ENCODE measurements at regions not wholly inside any gene's neighbourhood (a gene's known extent, or its start where the extent isn't known, plus 50 kb on each side); places are given as distances from the start of the nearest gene placed in this dataset.

DNA sequence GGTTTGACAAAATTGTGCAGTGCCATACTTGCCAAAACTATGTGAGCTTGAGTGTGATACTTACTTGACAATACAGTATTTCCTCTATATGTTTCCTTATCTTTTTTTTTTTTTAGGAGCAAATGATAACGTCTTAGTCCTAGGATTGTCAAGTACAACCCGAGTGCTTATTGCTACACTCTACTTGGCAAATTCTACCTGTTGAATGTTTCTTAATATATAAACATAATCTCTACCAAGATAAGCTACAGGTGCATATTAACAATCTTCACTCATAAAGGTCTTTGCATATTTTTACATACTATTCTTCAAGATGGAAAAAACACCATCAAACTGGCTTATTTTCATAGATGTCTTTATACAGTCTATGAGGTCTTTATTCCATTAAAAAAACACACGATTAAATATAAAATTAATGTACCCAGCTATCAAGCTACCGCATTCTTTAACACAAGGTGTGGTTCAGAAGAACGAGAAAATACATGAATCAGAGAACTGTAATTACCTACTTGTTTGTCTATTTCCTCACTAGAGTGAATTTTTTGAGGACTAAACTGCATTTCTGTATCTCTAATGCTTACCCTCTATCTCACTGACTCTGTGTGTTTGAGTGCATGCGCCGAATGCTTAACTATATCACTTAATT lies 76.1 kb upstream of the PDSS1 start:
- Histone ChIP-seq H3K4me3 (no peak overlapping the region), H3K9me3 (no peaks in the 10 kb centered on the region), H3K27ac (no peak overlapping the region), H3K36me3 (no peaks in the 10 kb centered on the region), H3K27me3 (peaks cover 0 to 28% (median 4%) of the 10 kb centered on the region in 3 donors), H3K4me1 (peaks cover 0 to 7% (median 2%) of the 10 kb centered on the region in 4 donors)
- WGBS, 2 donors: 57 to 82% methylated on average over 7 of the region's 7 CpGs
- intact Hi-C loops (cut with DNase I): no loop called here
- no peak for DNase-seq
- TF ChIP-seq POLR2AphosphoS5 (IDR thresholded peaks at IDR 0.05) (no peak), EP300 (IDR thresholded peaks at IDR 0.05) (no peak), POLR2A (IDR thresholded peaks at IDR 0.05) (no peak)
- TF ChIP-seq, protein P1, sequence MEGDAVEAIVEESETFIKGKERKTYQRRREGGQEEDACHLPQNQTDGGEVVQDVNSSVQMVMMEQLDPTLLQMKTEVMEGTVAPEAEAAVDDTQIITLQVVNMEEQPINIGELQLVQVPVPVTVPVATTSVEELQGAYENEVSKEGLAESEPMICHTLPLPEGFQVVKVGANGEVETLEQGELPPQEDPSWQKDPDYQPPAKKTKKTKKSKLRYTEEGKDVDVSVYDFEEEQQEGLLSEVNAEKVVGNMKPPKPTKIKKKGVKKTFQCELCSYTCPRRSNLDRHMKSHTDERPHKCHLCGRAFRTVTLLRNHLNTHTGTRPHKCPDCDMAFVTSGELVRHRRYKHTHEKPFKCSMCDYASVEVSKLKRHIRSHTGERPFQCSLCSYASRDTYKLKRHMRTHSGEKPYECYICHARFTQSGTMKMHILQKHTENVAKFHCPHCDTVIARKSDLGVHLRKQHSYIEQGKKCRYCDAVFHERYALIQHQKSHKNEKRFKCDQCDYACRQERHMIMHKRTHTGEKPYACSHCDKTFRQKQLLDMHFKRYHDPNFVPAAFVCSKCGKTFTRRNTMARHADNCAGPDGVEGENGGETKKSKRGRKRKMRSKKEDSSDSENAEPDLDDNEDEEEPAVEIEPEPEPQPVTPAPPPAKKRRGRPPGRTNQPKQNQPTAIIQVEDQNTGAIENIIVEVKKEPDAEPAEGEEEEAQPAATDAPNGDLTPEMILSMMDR (IDR thresholded peaks at IDR 0.05): no peak

DNA sequence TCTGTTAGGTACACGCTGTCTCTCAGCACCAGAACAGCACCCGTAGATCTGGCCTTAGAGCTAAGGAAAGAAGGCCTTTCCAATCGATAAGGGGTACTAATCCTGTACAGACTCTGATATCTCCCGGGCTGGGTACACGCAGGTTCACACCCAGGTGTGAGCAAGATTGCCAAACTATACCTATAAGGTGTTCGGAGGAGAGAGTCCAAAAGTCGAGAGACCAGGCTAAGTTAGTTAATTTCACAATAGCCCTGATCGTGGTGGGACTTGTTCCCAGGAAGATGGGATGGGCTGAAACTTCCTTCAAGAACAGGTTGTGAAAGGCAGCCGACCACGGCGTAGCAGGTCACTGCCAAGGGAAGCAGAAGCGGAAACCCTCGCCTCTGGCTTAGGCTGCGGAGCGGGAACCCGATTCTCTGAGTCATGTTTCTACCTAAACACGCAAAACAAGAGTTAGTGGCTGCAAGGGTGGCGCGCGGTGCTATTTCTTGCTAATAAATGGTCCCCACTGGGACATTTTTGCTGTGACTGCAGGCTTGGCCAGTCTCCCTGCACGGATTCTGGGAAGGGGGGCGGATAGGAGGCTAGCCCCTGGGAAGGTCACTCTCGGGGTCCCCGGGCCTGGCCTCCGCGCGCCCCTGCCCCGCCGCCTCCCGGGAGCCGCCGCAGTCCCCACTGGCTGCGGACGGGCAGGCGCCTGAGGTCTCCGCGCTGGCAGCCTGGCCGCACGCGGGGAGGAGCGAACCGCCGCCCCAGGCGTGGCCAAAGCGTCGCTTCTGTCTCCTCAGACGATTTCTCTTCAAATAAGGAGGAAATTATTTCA lies 75.4 kb upstream of the PDSS1 start:
- intact Hi-C loops (cut with DNase I): no loop called here

DNA sequence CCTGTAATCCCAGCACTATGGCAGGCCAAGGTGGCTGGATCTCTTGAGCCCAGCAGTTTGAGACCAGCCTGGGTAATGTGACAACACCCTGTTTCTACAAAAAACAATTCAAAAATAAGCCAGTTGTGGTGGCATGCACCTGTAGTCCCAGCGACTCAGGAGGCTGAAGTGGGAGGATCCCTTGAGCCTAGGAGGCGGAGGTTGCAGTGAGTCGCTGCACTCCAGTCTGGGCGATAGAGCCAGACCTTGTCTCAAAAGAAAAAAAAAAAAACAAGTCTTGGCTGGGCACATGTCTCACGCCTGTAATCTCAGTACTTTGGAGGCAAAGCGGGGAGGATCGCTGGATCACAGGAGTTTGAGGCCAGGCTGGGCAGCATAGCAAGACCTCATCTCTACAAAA lies 74.6 kb upstream of the PDSS1 start:
- peaks cover 0 to 7% (median 2%) of the 10 kb centered on the region in 4 donors for H3K4me1 ChIP-seq
- H3K27me3 ChIP-seq: peaks cover 0 to 28% (median 4%) of the 10 kb centered on the region in 3 donors
- no peaks in the 10 kb centered on the region for H3K9me3 ChIP-seq
- intact Hi-C loops (cut with DNase I): no loop called here
- H3K36me3 ChIP-seq: no peaks in the 10 kb centered on the region
- no peak for TF ChIP-seq EP300 (IDR thresholded peaks at IDR 0.05)
- TF ChIP-seq, protein P1 (IDR thresholded peaks at IDR 0.05): no peak
- TF ChIP-seq POLR2AphosphoS5 (IDR thresholded peaks at IDR 0.05): no peak
- no peak for TF ChIP-seq POLR2A (IDR thresholded peaks at IDR 0.05)
- no peak overlapping the region for H3K27ac ChIP-seq
- DNase-seq: no peak
- no peak overlapping the region for H3K4me3 ChIP-seq
- 79 to 88% methylated on average over 7 of the region's 7 CpGs for WGBS, 2 donors

More for the DNA sequence above, 75.4 kb upstream of the PDSS1 start:
- Histone ChIP-seq H3K36me3 (no peaks in the 10 kb centered on the region), H3K27me3 (peaks cover 0 to 28% (median 4%) of the 10 kb centered on the region in 3 donors), H3K4me1 (peaks cover 0 to 7% (median 2%) of the 10 kb centered on the region in 4 donors), H3K4me3 (peak overlapping the region in 3 of 4 donors; percentile 3 to 37 (median 35)), H3K27ac (no peak overlapping the region), H3K9me3 (no peaks in the 10 kb centered on the region)
- DNase-seq: peak; percentile 73
- WGBS, 2 donors: 5 to 12% methylated on average over 47 of the region's 47 CpGs
- no peak for TF ChIP-seq POLR2A (IDR thresholded peaks at IDR 0.05)
- TF ChIP-seq, protein P1 (IDR thresholded peaks at IDR 0.05): no peak
- no peak for TF ChIP-seq EP300 (IDR thresholded peaks at IDR 0.05)
- TF ChIP-seq POLR2AphosphoS5 (IDR thresholded peaks at IDR 0.05): no peak

DNA sequence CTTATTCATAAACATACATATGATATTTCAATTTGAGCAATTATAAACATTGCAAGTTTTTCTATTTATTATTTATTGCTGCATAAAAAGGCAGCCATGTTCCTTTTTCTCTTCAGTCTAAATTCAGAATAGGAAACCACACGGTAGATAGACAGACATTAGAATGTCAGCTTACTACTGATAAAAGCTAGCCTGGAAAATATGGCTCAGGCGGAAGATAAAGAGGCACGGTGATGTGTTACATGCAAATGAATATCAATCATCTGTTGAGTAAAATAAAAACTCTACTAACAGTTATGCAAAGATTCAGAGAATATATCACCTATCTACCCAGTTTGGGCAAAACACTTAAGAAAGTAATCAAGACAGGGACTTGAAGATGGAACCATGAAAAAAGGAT lies 73.5 kb upstream of the PDSS1 start:
- H3K27ac ChIP-seq: no peak overlapping the region
- no peaks in the 10 kb centered on the region for H3K9me3 ChIP-seq
- DNase-seq: no peak
- intact Hi-C loops (cut with DNase I): no loop called here
- H3K4me1 ChIP-seq: peaks cover 0 to 7% (median 2%) of the 10 kb centered on the region in 4 donors
- no peaks in the 10 kb centered on the region for H3K36me3 ChIP-seq
- TF ChIP-seq EP300 (IDR thresholded peaks at IDR 0.05): no peak
- TF ChIP-seq, protein P1 (IDR thresholded peaks at IDR 0.05): no peak
- WGBS, 2 donors: 84 to 88% methylated on average over 3 of the region's 3 CpGs
- peaks cover 0 to 28% (median 4%) of the 10 kb centered on the region in 3 donors for H3K27me3 ChIP-seq
- no peak overlapping the region for H3K4me3 ChIP-seq
